HG03469 (cell line): ENCODE measurements at regions not wholly inside any gene's neighbourhood (a gene's known extent, or its start where the extent isn't known, plus 50 kb on each side); places are given as distances from the start of the nearest gene placed in this dataset.
"Not testable (repeated sequence)": the region's sequence is repeated elsewhere in the genome, so short reads cannot be mapped to it uniquely, and the experiment has no call there.

ENCODE experiments used
- ATAC-seq: cut with Tn5 transposase; IDR thresholded peaks from one replicate; pipeline ENCODE4 v1.9.1; 2021; ENCODE audit warnings: mild to moderate bottlenecking, moderate library complexity, moderate number of reproducible peaks; ENCODE audit not compliant: unreplicated experiment

GRCh38 chr2:175769200-175769599 lies 232.9 kb downstream of the LNPK start:
- no peak for ATAC-seq

GRCh38 chr2:175766880-175767279 lies 235.2 kb downstream of the LNPK start:
- ATAC-seq: no peak

GRCh38 chr2:175755656-175756386 lies 246.2 kb downstream of the LNPK start:
- ATAC-seq: no peak

GRCh38 chr2:175755169-175755568 lies 246.9 kb downstream of the LNPK start:
- ATAC-seq: no peak

GRCh38 chr2:175750195-175750594 lies 251.9 kb downstream of the LNPK start:
- ATAC-seq: no peak

- no peak for ATAC-seq
These were observed 256.2 kb downstream of the LNPK start for GRCh38 chr2:175745911-175746310.

GRCh38 chr2:175744000-175744399 lies 258.1 kb downstream of the LNPK start:
- ATAC-seq: no peak

GRCh38 chr2:175743011-175743410 lies 259.1 kb downstream of the LNPK start:
- ATAC-seq: no peak

GRCh38 chr2:175742367-175742766 lies 259.7 kb downstream of the LNPK start:
- ATAC-seq: no peak

GRCh38 chr2:175741164-175741563 lies 260.9 kb downstream of the LNPK start:
- ATAC-seq: no peak

- ATAC-seq: no peak
These were observed 264.2 kb downstream of the LNPK start for GRCh38 chr2:175737722-175738361.

- ATAC-seq: no peak
These were observed 267.4 kb downstream of the LNPK start for GRCh38 chr2:175734686-175735085.

GRCh38 chr2:175732531-175732930 lies 269.5 kb downstream of the LNPK start:
- ATAC-seq: no peak

- ATAC-seq: no peak
These were observed 272.0 kb downstream of the LNPK start for GRCh38 chr2:175730050-175730449.

- ATAC-seq: no peak
These were observed 272.9 kb downstream of the LNPK start for GRCh38 chr2:175729049-175729706.

- ATAC-seq: no peak
These were observed 274.0 kb downstream of the LNPK start for GRCh38 chr2:175728032-175728431.

GRCh38 chr2:175726223-175726622 lies 275.8 kb downstream of the LNPK start:
- no peak for ATAC-seq

GRCh38 chr2:175709248-175709647 lies 292.8 kb downstream of the LNPK start:
- no peak for ATAC-seq

- no peak for ATAC-seq
These were observed 294.7 kb downstream of the LNPK start for GRCh38 chr2:175707322-175707721.

GRCh38 chr2:175704568-175704967 lies 297.5 kb downstream of the LNPK start:
- not testable (repeated sequence) for ATAC-seq

GRCh38 chr2:175698061-175698460 lies 304.0 kb downstream of the LNPK start:
- no peak for ATAC-seq
